HG03571 (cell line): ENCODE measurements at regions not wholly inside any gene's neighbourhood (a gene's known extent, or its start where the extent isn't known, plus 50 kb on each side); places are given as distances from the start of the nearest gene placed in this dataset.

Experiments used
- ATAC-seq: cut with Tn5 transposase; IDR thresholded peaks from one replicate; pipeline ENCODE4 v1.9.1; 2021; ENCODE audit not compliant: unreplicated experiment

GRCh38 chr5:31100047-31100575 is 93.4 kb upstream of the CDH6 start:
- ATAC-seq, result no peak

- ATAC-seq, result no peak
These were observed 94.7 kb upstream of the CDH6 start for GRCh38 chr5:31098811-31099210.

- no peak for ATAC-seq
These were observed 95.6 kb upstream of the CDH6 start for GRCh38 chr5:31097851-31098250.

- ATAC-seq, result no peak
These were observed 97.1 kb upstream of the CDH6 start for GRCh38 chr5:31096238-31096865.

- no peak for ATAC-seq
These were observed 97.7 kb upstream of the CDH6 start for GRCh38 chr5:31095796-31096195.

GRCh38 chr5:31091501-31091900 is 102.0 kb upstream of the CDH6 start:
- no peak for ATAC-seq

GRCh38 chr5:31090467-31090866 is 103.0 kb upstream of the CDH6 start:
- ATAC-seq, result no peak

- ATAC-seq, result no peak
These were observed 106.6 kb upstream of the CDH6 start for GRCh38 chr5:31086839-31087415.

GRCh38 chr5:31084871-31085270 is 108.6 kb upstream of the CDH6 start:
- no peak for ATAC-seq

- no peak for ATAC-seq
These were observed 110.1 kb upstream of the CDH6 start for GRCh38 chr5:31083364-31083763.

GRCh38 chr5:31079668-31080067 is 113.8 kb upstream of the CDH6 start:
- no peak for ATAC-seq

GRCh38 chr5:31078956-31079355 is 114.5 kb upstream of the CDH6 start:
- no peak for ATAC-seq

GRCh38 chr5:31075981-31076380 is 117.5 kb upstream of the CDH6 start:
- ATAC-seq, result no peak

- ATAC-seq, result no peak
These were observed 125.2 kb upstream of the CDH6 start for GRCh38 chr5:31068287-31068686.

GRCh38 chr5:31066655-31067328 is 126.7 kb upstream of the CDH6 start:
- no peak for ATAC-seq

- ATAC-seq, result no peak
These were observed 129.3 kb upstream of the CDH6 start for GRCh38 chr5:31064215-31064614.

- ATAC-seq, result no peak
These were observed 130.4 kb upstream of the CDH6 start for GRCh38 chr5:31062902-31063580.

- no peak for ATAC-seq
These were observed 133.6 kb upstream of the CDH6 start for GRCh38 chr5:31059889-31060288.

GRCh38 chr5:31054453-31054852 is 139.0 kb upstream of the CDH6 start:
- no peak for ATAC-seq

GRCh38 chr5:31052937-31053658 is 140.4 kb upstream of the CDH6 start:
- ATAC-seq, result no peak

GRCh38 chr5:31051316-31051715 is 142.2 kb upstream of the CDH6 start:
- no peak for ATAC-seq
